HG03442 (cell line): ENCODE measurements at regions not wholly inside any gene's neighbourhood (a gene's known extent, or its start where the extent isn't known, plus 50 kb on each side); places are given as distances from the start of the nearest gene placed in this dataset.
A peak's percentile ranks its signal among the peaks of the same experiment; 100 is the strongest.

ENCODE experiments used
- ATAC-seq: cut with Tn5 transposase; IDR thresholded peaks from one replicate; pipeline ENCODE4 v1.9.1; 2021; ENCODE audit warnings: mild to moderate bottlenecking, moderate library complexity; ENCODE audit not compliant: unreplicated experiment

DNA sequence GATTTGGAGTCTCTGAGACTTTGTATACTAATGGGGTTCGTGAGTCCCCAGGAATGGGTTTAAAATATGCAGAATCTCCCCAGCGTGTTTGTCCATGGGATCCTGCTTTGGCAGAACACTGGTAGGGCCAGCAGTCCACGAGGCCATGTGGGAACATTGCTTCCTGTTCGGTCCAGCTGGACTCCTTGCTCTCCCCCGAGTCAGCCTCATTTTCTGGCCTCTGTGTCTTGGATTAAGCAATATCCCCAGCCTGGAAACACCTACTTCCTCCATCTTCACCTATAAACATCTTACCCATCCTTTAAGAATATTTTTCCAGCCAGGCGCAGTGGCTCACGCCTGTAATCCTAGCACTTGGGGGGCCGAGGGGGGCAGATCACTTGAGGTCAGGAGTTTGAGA lies 142.4 kb downstream of the NAV1 start:
- ATAC-seq: no peak

DNA sequence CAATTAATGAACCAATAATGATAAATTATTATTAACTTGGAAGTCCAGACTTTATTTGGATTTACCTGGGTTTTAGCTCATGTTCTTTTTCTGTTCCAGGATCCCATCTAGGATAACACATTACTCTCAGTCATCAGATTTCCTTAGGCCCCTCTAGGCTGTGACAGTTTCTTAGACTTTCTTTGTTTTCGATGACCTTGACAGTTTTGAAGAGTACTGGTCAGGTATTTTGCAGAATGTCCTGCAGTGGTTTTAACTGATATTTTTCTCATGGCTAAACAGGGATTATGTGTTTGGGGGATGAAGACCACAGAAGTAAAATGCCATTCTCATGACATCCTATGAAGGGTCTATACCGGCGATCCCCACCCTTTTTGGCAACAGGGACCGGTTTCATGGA lies 144.0 kb downstream of the NAV1 start:
- ATAC-seq: no peak

DNA sequence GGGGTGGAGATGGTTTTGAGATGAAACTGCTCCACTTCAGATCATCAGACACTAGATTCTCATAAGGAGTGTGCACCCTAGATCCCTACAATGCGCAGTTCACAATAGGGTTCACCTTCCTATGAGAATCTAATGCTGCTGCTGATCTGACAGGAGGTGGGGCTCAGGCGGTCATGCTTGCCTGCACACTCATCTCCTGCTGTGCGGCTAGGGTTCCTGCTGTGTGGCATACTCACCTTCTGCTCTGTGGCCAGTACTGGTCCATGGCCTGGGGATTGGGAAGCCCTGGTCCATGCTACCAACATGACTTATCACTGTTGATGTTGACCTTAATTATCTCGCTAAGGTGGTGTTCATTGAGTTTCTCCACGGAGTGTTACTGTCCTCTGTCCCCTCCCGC lies 144.5 kb downstream of the NAV1 start:
- no peak for ATAC-seq

DNA sequence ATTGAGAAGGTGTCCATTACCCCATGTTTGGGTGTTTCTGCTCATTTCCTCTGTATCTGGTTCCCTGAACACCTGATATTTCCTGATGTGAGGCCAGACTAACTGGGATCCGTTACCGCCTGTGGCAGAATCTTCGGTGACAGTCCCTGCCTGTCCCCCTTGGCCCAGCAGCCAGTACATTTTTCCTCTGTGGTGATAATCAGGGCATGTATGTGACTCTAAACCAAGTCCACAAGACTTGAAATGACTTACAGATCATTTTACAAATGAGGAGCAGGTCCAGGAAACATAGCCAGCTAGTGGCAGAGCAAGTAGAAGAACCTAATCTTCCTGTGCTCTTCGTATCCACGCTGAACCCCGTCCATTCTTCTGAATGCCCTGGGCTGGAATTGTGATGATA lies 143.5 kb upstream of the IPO9 start:
- no peak for ATAC-seq

DNA sequence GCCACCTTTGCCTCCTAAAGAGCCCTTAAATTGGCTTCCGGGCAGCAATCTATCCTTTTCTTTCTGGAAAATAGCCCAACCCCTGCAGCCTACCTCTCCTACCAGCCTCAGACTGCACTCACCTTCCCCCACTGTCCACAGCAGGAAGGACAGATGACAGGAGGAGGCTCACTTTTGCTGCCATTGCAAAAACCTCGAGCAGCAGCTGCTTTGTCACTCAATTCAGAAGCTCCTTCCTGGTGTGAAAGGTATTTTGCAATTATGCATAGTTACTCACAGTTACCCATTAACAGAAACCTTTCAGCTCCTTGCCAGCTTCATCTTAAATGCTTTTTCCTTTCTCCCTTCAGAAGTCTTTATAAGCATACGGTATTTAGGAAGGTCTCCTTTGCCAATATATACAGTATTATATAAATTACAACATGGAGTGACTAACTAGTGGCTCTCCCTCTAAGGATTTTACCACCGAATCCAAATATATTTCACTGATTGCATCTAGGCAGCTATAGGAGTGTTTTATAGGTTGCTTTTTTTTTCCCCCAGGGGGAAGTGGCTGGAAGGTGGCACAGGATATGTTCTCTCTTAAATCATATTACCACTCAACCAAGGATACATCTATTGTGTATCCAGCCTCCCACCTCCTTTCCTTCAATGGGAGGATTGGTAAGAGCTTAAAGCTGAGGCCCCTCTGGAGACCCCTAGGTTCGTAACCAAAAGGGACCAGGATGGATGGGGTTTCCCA lies 142.1 kb upstream of the IPO9 start:
- no peak for ATAC-seq

DNA sequence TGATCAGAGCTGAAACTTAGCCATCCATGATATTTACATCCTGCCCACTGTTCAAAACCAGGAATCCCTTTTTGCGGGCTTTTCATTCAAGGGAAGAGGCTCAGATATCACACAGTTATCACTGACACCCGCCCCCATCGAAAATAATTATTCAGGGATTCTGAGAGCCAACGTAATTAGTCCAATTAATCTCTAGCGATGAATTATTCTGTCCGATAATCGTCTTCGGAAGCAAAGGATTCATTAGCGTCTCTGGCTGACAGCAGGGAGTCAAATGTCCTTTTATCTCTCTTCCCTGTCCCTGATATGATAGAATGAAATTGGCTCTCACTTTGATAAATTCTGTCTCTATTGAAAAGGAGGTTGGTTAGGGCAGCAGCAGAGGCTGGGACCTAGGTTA lies 140.4 kb upstream of the IPO9 start:
- ATAC-seq: no peak

DNA sequence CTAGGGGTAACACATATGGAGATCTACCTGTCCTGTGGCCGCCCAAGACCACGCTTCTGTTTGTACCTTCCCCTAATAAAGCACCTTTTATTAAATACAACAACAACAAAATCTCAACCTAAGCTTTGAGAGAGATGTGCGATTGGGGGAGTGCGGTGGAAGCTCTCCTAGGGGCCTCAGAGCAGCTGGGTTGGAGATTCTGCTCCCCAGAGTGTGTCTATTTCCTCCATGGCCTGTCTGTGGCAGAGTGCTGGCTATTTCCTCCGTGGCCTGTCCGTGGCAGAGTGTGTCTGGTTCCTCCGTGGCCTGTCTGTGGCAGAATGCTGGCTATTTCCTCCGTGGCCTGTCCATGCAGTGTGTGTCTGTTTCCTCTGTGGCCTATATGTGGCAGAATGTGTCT lies 139.3 kb upstream of the IPO9 start:
- ATAC-seq: no peak

DNA sequence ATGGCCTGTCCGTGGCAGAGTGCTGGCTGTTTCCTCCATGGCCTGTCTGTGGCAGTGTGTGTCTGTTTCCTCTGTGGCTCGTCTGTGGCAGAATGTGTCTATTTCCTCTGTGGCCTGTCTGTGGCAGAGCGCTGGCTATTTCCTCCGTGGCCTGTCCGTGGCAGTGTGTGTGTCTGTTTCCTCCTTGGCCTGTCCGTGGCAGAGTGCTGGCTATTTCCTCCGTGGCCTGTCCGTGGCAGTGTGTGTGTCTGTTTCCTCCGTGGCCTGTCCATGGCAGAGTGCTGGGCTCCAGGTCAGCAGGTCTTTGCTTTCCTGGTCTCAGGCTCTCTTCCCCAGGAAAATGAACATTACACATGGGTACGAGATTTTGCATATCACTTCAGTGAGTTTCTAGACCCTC lies 138.4 kb upstream of the IPO9 start:
- ATAC-seq: no peak

DNA sequence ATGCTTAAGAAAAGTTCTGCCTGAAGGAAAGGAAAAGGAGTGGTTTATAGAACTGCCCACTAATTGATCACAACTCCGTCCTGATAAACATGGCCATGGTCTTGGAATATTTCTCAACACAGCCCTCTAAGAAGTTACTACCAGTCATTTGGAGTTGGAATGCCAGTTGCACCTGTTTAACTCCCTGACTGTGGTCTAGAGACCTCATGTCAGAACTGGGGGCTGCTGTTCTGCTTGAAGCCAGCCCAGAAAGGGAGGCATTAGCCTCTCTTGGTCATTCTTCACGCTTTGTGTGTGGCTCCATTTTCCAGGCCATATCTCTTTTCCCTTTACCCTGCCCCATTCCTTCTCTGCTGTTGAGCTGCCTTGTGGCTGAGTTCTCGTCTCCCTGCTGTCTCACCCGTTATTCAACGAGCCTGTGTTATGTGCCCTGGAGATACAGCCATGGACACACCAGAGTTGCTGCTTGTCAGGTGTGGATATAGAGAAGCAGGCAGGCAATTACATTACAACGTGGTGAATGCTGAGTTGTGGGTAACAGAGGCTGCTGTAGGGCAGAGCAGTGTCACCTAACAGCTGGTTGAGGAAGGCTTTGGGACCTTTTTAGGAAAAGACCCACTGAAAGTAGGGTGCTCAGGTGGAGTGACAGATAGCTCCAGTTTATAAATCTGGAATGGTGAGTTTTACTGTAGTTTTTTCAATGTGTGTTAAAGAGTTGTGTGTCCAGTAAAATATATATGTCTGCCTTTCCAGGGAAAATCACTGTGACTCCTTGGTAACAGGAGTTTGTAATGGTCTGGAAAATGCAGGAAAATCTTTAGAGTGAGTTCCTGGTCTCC lies 137.0 kb upstream of the IPO9 start:
- no peak for ATAC-seq

DNA sequence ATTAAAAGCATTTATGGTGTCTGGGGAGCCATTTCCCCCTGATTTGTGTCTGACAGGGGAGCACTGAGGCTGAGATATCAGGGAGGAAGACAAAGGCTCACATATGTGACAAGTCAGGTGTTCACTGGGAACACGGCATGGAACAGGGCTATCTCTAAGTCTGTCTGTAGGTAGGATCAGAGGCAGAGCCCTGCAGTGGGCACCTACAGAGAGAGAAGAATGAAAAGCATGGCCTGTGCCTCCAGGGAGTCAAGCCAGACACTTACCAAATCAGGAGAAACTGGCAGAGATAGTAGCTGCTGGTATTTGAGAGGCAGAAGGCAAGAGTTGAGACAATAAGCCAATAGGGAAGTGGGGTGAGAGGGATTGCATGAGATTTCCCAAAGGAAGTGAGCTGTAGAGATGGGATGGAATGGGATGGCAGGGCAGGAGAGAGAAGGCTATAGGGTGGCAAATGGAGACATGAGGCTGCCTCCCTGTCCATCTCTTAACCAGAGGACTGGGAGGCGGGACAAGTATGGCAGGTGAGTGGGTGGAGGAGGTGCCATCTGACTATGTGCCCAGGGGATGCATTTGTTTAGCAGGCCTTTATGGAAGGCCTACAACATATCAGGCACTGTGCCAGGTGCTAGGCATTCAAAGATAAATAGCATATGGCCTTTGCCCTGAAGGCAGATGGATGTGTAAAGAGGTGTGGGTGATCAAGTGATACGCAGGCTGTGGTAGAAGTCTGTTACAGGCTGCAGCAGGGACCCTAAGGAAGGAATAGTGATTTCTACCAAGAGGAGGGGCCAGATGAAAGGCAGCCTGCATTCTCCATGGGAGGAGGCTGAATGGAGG lies 136.2 kb upstream of the IPO9 start:
- no peak for ATAC-seq

DNA sequence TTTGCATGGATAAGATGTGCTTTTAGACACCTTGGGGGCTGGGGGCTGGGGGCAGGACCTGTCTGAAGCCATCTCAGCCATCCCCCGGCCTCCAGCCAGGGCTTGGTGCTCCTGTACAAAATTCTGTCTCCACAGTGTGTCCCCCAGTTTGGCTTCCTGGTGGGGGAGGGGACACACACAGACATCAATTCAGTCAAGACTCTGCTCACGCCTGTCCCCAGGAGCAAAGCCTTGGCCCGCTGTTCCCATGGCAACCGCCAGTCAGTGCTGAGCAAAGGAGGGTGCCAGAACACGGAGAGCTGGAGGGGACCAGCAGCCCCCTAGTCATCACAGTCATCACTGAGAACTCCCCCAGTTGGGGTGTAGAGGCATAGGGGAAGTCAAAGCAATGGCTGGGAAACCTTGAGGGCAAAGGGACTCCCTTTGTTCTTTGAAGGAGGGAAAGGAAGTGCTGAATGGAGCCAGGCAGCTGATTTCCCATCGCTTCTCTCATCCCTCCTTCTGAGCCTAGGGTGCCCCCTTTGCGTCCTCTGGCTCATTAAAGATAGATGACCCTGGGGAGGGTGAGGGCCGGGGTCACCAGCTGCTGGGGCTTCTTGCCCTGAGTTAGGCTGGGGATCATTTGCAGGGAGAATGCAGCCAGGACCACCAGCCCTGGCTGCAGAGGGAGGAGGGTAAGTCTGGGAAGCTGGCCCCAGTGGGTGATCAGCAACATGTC lies 134.9 kb upstream of the IPO9 start:
- no peak for ATAC-seq

DNA sequence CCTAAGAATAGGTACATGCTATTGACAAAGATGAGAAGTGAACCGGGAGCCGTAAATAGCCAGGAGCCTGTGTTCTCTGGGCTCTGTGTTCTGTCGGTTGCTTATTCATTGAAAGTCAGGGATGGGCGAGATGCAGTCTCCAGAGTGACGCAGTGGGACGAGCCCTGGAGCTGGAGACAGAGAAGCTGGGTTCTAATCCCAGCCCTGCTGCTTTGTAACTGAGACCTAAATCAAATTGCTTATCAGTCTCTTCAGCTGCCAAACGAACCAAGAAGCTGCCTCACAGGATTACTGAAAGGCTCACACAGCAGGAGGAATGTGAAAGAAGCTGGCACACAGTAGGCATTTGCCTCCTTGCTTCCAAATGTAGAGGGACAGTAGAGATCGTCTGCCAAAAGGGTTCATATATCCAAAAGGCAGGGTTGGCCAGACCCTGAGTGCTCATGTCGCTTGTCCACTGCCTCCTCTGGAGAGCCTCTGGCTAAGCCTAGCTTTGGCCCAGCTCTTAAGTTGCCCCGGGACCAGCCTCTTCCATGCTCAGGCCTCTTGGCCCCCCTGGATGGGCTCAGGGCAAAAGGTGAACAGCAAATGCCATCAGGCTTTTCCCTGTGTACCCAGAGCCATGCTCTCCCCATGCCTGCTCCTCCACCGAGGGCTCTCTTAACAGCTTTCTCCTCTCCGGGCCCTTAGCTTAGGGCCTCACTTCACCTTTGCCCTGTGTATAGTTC lies 134.2 kb upstream of the IPO9 start:
- no peak for ATAC-seq

DNA sequence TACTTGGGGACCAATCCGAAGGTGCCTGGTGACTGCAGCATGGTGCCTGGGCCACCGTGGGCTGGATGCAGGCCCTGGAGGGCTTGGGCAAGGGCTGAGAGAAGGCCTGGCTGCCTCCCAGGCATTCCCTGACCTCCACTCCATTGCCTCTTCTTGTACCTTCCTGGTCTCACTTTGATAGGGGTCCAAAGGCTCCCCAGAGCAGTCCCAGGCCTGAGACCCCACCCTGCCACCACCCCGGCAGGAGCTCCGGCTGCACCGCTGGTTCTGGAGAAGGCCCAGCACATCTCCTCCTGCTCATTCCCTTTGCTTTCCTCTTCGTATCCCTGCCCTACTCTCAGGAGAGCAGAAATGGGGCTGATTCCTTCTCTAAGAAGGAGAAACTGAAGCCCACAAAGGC lies 133.3 kb upstream of the IPO9 start:
- no peak for ATAC-seq

DNA sequence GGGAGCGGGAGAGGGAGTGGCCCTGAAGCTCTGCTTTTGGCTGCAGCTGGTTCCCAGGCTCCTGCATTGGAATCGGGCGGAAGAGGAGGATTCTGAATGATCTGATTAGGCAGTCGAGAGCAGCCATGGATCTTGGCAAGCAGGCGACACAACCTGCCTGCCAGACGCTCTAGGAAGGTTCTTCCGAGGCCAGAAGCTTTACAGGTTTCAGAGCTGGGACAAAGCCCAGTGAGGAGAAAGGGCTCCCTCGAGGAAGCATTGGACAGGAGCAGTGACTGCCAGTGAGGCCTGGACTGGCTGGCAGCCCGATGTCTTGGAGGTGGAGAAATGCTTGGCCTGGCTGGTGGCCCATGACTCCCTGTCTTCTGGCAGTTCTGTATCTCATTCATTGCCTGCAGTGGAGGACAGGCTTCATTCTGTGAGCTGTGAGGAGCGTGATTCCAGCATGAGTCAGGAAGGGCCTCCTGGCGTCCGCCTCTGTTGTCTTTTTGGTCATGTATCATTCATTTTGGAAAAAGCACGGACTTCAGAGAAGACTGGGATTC lies 132.7 kb upstream of the IPO9 start:
- ATAC-seq: no peak

DNA sequence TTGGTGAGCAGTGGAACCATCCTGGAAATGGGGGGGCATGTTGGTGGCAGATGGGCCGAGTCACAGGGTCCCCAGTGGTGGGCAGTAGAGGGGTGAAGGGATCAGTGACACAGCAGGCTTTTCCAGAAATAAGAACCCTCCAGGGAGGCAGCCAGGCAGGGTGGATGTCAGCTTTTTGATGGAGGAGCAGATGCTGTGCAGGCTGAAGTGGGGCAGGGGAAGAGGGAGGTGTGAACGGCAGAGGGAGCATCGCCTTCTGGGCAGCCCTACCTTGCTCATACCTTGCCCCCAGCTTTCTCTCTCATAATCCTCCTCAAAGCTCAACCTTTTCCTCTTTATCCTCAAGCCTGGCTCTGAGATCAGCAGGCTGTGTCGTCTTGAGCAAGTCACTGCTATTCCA lies 131.8 kb upstream of the IPO9 start:
- no peak for ATAC-seq

DNA sequence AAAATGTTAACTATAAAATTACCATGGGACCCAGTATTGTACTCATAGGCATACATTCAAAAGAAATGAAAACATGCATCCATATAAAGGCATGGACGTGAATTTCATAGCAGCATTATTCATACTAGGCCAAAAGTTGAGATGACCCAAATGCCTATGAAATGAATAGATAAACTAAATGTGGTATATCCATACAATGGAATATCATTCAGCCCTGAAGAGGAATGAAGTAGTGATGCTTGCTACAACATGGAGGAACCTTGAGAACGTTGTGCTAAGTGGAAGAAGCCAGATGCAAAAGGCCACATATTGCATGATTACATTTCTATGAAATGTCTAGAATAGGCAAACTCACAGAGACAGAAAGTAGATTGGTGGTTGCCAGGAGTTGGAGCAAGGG lies 127.1 kb upstream of the IPO9 start:
- no peak for ATAC-seq

DNA sequence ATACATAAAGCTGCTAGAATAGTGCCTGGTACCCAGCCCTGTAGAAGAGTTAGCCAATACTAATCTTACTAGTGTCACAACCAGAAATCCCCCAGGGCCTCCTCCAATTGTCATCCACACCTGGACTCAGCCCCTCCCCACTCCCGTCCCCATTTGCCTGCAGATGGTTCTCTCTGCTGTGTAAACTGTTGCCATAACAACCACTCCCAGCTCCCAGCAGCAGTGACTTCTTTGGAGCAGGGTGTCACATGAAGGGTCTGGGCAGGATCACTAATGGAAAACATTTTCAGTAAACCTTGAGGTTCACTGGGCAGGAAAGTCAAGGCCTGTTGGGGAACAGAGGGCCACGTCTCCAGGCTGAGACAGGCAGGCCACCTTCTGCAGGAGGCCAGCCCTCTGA lies 126.0 kb upstream of the IPO9 start:
- ATAC-seq: no peak

DNA sequence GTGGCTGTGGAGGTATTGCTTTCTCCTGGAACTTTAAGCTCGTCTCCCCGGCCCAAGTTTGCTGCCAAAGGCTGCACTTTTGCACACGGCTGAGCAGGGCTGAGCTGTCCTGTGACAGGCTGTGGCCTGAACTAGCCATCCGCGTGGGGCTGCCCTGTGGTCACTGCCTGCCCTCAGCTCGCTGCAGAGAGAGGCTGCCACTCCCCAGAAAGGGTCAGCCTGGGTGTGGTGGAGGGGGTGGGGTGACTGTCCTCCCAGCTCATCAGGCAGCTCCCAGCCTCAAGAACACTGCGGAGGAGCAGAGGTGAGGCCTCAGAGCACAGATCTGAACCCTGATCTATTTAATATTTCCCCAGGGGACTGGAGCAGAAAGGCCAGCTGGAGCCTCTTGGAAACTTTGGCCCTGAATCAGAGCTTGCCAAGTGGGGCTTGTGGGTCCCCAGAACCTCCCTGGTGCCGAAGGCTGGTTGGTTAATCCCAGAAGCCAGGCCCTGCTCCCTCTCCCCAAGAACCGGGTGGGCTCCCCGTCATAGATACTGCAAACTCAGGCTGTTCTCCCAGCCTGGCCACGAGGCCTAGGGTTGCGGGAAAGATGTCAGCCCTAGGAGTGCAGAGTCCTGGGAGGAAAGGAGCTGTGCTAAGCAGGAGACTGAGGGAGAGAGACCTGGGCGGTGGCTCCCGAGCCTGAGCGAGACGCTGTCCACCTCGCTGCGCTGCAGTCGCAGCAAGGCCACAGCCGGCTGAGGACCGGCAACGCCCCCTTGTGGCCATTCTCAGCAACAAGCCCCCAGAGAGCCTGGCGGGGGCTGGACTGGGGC lies 125.1 kb upstream of the IPO9 start:
- ATAC-seq: peak; percentile 63

DNA sequence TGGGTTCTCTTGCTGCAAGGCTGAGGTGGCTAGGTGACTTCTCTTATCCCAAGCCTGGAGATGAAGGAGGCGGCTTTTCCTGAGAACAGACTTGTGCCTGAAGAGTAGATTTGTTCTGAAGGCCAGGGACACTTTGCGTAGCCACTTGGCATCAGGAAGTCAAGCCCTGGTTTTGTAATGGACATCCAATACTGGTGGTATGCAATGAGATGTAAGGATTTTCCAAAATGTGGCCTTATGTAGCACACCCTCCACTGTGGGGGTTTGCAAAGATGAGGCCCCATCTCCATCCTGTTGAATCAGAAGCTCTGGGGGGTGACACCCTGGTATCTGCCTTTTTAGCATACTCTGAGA lies 124.5 kb upstream of the IPO9 start:
- no peak for ATAC-seq
